ENCODE measurements at regions not wholly inside any gene's neighbourhood (a gene's known extent, or its start where the extent isn't known, plus 50 kb on each side); places are given as distances from the start of the nearest gene placed in this dataset.
A peak's percentile ranks its signal among the peaks of the same experiment; 100 is the strongest.

DNA sequence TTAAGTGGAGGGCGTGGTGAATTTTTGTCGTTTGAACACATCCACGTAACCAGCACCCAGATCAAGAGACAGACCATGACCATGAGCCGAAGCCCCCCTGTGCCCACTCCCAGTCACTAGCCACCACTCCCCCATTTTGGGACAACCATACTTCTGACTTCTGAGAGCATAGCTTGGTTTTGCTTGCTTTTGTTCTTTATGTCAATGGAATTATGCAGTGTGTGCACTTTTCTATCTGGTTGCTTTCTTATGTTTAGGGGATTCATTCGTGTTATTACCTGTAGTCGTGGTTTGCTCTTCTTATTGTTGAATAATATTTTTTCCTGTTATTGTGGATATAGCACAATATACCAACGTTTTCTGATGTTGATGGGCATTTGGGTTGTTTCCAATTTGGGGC, 141.7 kb downstream of the GLI2 start (continued):
- peak; percentile 78 to 81 for TF ChIP-seq MAFK (conservative IDR thresholded peaks at IDR 0.05 in 1 of 2, IDR thresholded peaks at IDR 0.05 in 1 of 2; ENCODE audit: low read length in 2 of 2)

DNA sequence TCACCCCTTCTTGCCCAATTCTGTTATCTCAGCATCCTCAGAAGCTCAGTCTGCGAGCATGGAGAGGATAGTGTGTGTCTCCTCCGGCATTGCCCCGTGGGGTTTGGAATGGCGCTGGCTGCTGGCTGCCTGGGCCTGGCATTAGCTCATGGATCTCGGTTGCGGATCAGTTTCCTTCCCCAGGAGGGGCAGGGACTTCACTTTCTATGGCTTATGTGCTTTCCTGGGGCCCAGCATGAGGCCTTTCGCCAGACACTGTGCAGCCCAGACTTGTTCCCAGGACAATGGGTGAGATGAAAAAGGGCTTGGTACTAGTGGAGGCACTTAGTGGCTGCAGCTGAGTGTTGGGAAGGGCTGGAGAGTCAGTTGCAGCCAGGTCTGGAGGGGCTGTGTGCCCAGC, 143.3 kb downstream of the GLI2 start:
- in situ Hi-C loops (cut with HindIII; ENCODE audit: extremely low pct_ligation_motif_present, low pct_unique_long_range_greater_than_20kb) = no loop called here
- ChIA-PET CTCF (ENCODE audit: low intra/inter-chr PET ratio, low total read pairs) (no interaction called here), POLR2A (no interaction called here)
- no peak for ATAC-seq
- no peak overlapping the region for H3K4me2 ChIP-seq (ENCODE audit: low read depth, low read length)
- BruUV-seq (replicated peaks) = no TSS peak
- no peak overlapping the region for H3K4me3 ChIP-seq (replicated peaks in 1 of 3; ENCODE audit: insufficient read depth in 1 of 3, low read depth in 2 of 3, low read length in 3 of 3)
- no peak overlapping the region for H2AFZ ChIP-seq (ENCODE audit: low read length)
- no peak overlapping the region for H3K27ac ChIP-seq (ENCODE audit: extremely low read length, insufficient read depth, low read length)
- intact Hi-C loops (cut with micrococcal nuclease; ENCODE audit: unreplicated experiment) = no loop called here
- TF ChIP-seq RNF2 (conservative IDR thresholded peaks at IDR 0.05; ENCODE audit: low read depth) (no peak), NAIF1 (CRISPR knock-in tag; IDR thresholded peaks at IDR 0.05; ENCODE audit: borderline replicate concordance) (no peak), ZNF205 (CRISPR knock-in tag; IDR thresholded peaks at IDR 0.05) (no peak), ZKSCAN1 (IDR thresholded peaks at IDR 0.05; ENCODE audit: low read length) (no peak), RFX3 (CRISPR knock-in tag; IDR thresholded peaks at IDR 0.05) (no peak), EED (CRISPR knock-in tag; IDR thresholded peaks at IDR 0.05) (no peak), ZNF431 (CRISPR knock-in tag; IDR thresholded peaks at IDR 0.05; ENCODE audit: borderline replicate concordance, low read depth) (no peak), ZNF143 (CRISPR knock-in tag; IDR thresholded peaks at IDR 0.05) (no peak), ZNF24 (IDR thresholded peaks at IDR 0.05) (no peak)
- TF ChIP-seq, protein P1, sequence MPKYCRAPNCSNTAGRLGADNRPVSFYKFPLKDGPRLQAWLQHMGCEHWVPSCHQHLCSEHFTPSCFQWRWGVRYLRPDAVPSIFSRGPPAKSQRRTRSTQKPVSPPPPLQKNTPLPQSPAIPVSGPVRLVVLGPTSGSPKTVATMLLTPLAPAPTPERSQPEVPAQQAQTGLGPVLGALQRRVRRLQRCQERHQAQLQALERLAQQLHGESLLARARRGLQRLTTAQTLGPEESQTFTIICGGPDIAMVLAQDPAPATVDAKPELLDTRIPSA (CRISPR knock-in tag; IDR thresholded peaks at IDR 0.05; ENCODE audit: borderline replicate concordance) = no peak
- TF ChIP-seq, protein P2, sequence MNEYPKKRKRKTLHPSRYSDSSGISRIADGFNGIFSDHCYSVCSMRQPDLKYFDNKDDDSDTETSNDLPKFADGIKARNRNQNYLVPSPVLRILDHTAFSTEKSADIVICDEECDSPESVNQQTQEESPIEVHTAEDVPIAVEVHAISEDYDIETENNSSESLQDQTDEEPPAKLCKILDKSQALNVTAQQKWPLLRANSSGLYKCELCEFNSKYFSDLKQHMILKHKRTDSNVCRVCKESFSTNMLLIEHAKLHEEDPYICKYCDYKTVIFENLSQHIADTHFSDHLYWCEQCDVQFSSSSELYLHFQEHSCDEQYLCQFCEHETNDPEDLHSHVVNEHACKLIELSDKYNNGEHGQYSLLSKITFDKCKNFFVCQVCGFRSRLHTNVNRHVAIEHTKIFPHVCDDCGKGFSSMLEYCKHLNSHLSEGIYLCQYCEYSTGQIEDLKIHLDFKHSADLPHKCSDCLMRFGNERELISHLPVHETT (CRISPR knock-in tag; conservative IDR thresholded peaks at IDR 0.05) = no peak
- TF ChIP-seq, protein P3, sequence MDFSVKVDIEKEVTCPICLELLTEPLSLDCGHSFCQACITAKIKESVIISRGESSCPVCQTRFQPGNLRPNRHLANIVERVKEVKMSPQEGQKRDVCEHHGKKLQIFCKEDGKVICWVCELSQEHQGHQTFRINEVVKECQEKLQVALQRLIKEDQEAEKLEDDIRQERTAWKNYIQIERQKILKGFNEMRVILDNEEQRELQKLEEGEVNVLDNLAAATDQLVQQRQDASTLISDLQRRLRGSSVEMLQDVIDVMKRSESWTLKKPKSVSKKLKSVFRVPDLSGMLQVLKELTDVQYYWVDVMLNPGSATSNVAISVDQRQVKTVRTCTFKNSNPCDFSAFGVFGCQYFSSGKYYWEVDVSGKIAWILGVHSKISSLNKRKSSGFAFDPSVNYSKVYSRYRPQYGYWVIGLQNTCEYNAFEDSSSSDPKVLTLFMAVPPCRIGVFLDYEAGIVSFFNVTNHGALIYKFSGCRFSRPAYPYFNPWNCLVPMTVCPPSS (IDR thresholded peaks at IDR 0.05) = no peak
- peaks cover 18 to 88% of the 10 kb centered on the region in 2 experiments for H3K27me3 ChIP-seq (ENCODE audit: control insufficient read depth in 1 of 2, insufficient read depth in 2 of 2, low read length in 2 of 2)
- no peaks in the 10 kb centered on the region for H3K4me1 ChIP-seq (ENCODE audit: insufficient read depth, low read length)
- no peak overlapping the region for H3K9ac ChIP-seq (ENCODE audit: insufficient read depth, low read depth, low read length)
- H3K9me3 ChIP-seq (ENCODE audit: low read length) = no peaks in the 10 kb centered on the region
- H3K36me3 ChIP-seq (replicated peaks in 1 of 2; ENCODE audit: control insufficient read depth in 1 of 2, insufficient read depth in 2 of 2, low read length in 2 of 2) = no peaks in the 10 kb centered on the region
- H4K20me1 ChIP-seq (ENCODE audit: insufficient read depth, low read length) = no peaks in the 10 kb centered on the region; the same call in 1 of the 2 replicates
- 32% methylated on average over 7 of the region's 7 CpGs for WGBS (ENCODE audit: low lambda C conversion rate)
- no peak for FAIRE-seq
- no peak for DNase-seq (ENCODE audit: low spot score)
- no peaks in the 10 kb centered on the region for H3K79me2 ChIP-seq (ENCODE audit: insufficient read depth, low read length)

Measured in HepG2 (cell line).